DOHH2 (cell line): ENCODE measurements at regions not wholly inside any gene's neighbourhood (a gene's known extent, or its start where the extent isn't known, plus 50 kb on each side); places are given as distances from the start of the nearest gene placed in this dataset.

ENCODE experiments used
- H3F3A ChIP-seq: fragments of 200-600 bp; sonication (generic), shearing (Covaris generic); 2 replicates; pipeline ENCODE4 v1.6.0; 2016; ENCODE audit warnings: antibody characterized with exemption, mild to moderate bottlenecking; ENCODE audit not compliant: control insufficient read depth, insufficient read depth
- H3K27ac ChIP-seq: fragments of 200-600 bp; sonication (generic); 2 replicates; pipeline ENCODE4 v1.5.1; 2014; ENCODE audit warnings: low read depth, mild to moderate bottlenecking, low read length, moderate library complexity
- H3K27me3 ChIP-seq: fragments of 200-600 bp; sonication (generic); 2 replicates; pipeline ENCODE4 v1.6.1; 2014; ENCODE audit warnings: mild to moderate bottlenecking, low read length, mixed read lengths; ENCODE audit not compliant: control insufficient read depth
- H3K36me3 ChIP-seq: fragments of 200-600 bp; sonication (generic); 2 replicates; pipeline ENCODE4 v1.6.1; 2014; ENCODE audit warnings: mild to moderate bottlenecking, low read length, moderate library complexity, mixed read lengths; ENCODE audit not compliant: control insufficient read depth
- H3K4me1 ChIP-seq: fragments of 200-600 bp; sonication (generic); 2 replicates; pipeline ENCODE4 v1.6.1; 2014; ENCODE audit warnings: mild to moderate bottlenecking, low read length, mixed read lengths; ENCODE audit not compliant: control insufficient read depth
- H3K4me2 ChIP-seq: fragments of 200-600 bp; sonication (generic); 2 replicates; pipeline ENCODE4 v1.6.0; 2014; ENCODE audit warnings: mild to moderate bottlenecking, low read length, moderate library complexity
- H3K4me3 ChIP-seq: fragments of 200-600 bp; sonication (generic); 2 replicates; pipeline ENCODE4 v1.5.1; 2014; ENCODE audit warnings: mild to moderate bottlenecking, low read length, mixed read lengths
- H3K79me2 ChIP-seq: fragments of 200-600 bp; sonication (generic); 2 replicates; pipeline ENCODE4 v1.6.1; 2014; ENCODE audit warnings: mild to moderate bottlenecking, low read length, mixed read lengths; ENCODE audit not compliant: control insufficient read depth
- H3K9me2 ChIP-seq: fragments of 200-600 bp; sonication (generic); replicated peaks from 2 replicates; pipeline ENCODE4 v1.6.1; 2014; ENCODE audit warnings: mild to moderate bottlenecking, low read length, mixed read lengths; ENCODE audit not compliant: control insufficient read depth
- H3K9me3 ChIP-seq: fragments of 200-600 bp; sonication (generic); 2 replicates; pipeline ENCODE4 v1.6.1; 2014; ENCODE audit warnings: antibody characterized with exemption, low read length, mixed read lengths; ENCODE audit not compliant: control insufficient read depth, insufficient read depth
- H4K20me1 ChIP-seq: fragments of 200-600 bp; sonication (generic); 2 replicates; pipeline ENCODE4 v1.6.0; 2014; ENCODE audit warnings: low read depth, mild to moderate bottlenecking, antibody characterized with exemption, low read length, moderate library complexity; ENCODE audit not compliant: control insufficient read depth, insufficient read depth
- CTCF ChIP-seq: fragments of 200-600 bp; sonication (generic); IDR thresholded peaks from one replicate; pipeline ENCODE4 v1.5.1; 2014; ENCODE audit warnings: antibody characterized with exemption, mild to moderate bottlenecking, low read depth, low read length; ENCODE audit not compliant: poor library complexity, severe bottlenecking
- EZH2phosphoT487 ChIP-seq: fragments of 200-600 bp; sonication (generic); IDR thresholded peaks from 2 replicates; pipeline ENCODE4 v1.6.1; 2017; ENCODE audit warnings: borderline replicate concordance, mild to moderate bottlenecking, antibody characterized with exemption, low read length, moderate library complexity, mixed read lengths

- TF ChIP-seq EZH2phosphoT487 (no peak), CTCF (no peak)
- no peaks in the 10 kb centered on the region for H3K79me2 ChIP-seq
- no peak overlapping the region for H3K4me3 ChIP-seq
- no peaks in the 10 kb centered on the region for H3F3A ChIP-seq
- H3K9me2 ChIP-seq: no peaks in the 10 kb centered on the region; the same call in 1 of the 2 replicates
- H3K27ac ChIP-seq: no peak overlapping the region
- no peak overlapping the region for H3K4me2 ChIP-seq
- no peaks in the 10 kb centered on the region for H3K4me1 ChIP-seq
- no peaks in the 10 kb centered on the region for H4K20me1 ChIP-seq
- H3K27me3 ChIP-seq: no peaks in the 10 kb centered on the region
- no peaks in the 10 kb centered on the region for H3K36me3 ChIP-seq
- H3K9me3 ChIP-seq: no peaks in the 10 kb centered on the region
These were observed 424.0 kb upstream of the SPRED2 start for GRCh38 chr2:65856423-65856822.

GRCh38 chr2:65850695-65851094 lies 418.3 kb upstream of the SPRED2 start:
- no peak overlapping the region for H3K4me2 ChIP-seq
- no peak overlapping the region for H3K4me3 ChIP-seq
- H3K27ac ChIP-seq: no peak overlapping the region
- H3K79me2 ChIP-seq: no peaks in the 10 kb centered on the region
- no peaks in the 10 kb centered on the region for H3K9me3 ChIP-seq
- no peaks in the 10 kb centered on the region for H3K36me3 ChIP-seq
- no peaks in the 10 kb centered on the region for H3K4me1 ChIP-seq
- no peaks in the 10 kb centered on the region for H3F3A ChIP-seq
- no peaks in the 10 kb centered on the region for H4K20me1 ChIP-seq
- no peaks in the 10 kb centered on the region for H3K27me3 ChIP-seq
- TF ChIP-seq CTCF: no peak
- TF ChIP-seq EZH2phosphoT487: no peak
- no peaks in the 10 kb centered on the region; the same call in 1 of the 2 replicates for H3K9me2 ChIP-seq

GRCh38 chr2:65846989-65847678 lies 414.7 kb upstream of the SPRED2 start:
- no peak for TF ChIP-seq CTCF
- no peak for TF ChIP-seq EZH2phosphoT487
- H3F3A ChIP-seq: no peaks in the 10 kb centered on the region
- no peaks in the 10 kb centered on the region for H3K9me2 ChIP-seq
- H3K27ac ChIP-seq: no peak overlapping the region
- H3K27me3 ChIP-seq: no peaks in the 10 kb centered on the region
- no peak overlapping the region for H3K4me2 ChIP-seq
- no peaks in the 10 kb centered on the region for H3K4me1 ChIP-seq
- H3K36me3 ChIP-seq: no peaks in the 10 kb centered on the region
- H4K20me1 ChIP-seq: no peaks in the 10 kb centered on the region
- H3K79me2 ChIP-seq: no peaks in the 10 kb centered on the region
- H3K9me3 ChIP-seq: no peaks in the 10 kb centered on the region; the same call in 1 of the 2 replicates
- H3K4me3 ChIP-seq: no peak overlapping the region
